OCI-M2 (cell line): ENCODE measurements at regions not wholly inside any gene's neighbourhood (a gene's known extent, or its start where the extent isn't known, plus 50 kb on each side); places are given as distances from the start of the nearest gene placed in this dataset.

Experiments
- DNase-seq: peaks from one replicate; lab custom pipeline; 2025; ENCODE audit not compliant: unreplicated experiment; lab: John Stamatoyannopoulos, UW

DNA sequence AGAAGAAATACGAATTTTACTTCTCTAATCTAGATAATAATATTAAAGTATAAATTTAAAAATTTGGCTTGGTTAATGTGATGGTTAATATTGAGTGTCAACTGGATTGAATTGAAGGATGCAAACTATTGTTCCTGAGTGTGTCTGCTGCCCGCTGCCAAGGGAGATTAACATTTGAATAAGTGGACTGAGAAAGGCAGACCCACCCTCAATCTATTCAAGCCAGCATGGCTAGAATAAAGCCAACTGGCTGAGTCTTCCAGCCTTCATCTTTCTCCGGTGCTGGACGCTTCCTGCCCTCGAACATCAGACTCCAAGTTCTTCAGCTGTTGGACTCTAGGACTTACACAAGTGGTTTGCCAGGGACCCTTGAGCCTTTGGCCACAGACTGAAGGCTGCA lies 152.7 kb downstream of the TBXT start:
- no peak for DNase-seq

DNA sequence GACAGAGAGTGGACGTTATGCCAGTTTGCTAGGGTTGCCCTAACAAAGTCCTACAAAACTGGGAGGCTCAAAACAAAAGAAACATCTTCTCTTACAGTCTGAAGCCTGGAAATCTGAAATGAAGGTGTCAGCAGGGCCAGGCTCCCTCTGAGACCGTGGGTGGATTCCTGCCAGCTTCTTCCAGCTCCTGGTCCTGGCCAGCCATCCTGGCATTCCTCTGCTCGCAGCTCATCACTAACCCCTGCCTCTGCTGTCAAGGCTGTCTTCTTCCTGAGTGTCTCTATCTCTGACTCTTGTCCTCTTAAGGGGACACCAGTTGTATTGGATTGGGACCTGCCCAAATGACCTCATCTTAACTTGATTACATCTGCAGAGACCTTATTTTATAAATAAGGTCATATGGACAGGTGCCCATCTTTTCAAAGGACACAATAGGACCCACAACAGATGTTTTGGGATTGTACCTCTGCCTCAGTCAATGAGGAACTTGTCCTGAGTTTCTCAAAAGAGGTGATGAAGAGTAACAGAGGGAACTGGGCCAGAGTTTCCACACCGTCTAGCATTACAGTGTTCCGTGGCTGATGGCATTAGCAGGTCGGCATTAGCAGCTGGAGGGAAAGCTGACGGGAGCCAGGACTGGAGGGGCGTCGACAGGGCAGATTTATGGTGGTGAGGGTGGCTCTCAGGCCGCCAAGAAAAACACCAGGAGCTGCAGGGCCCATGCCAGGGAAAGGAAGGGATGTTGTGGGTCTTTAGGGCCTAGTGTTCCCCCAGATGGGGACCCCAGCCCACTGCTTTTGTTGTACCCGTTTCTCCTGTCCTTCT lies 157.3 kb downstream of the TBXT start:
- no peak for DNase-seq

DNA sequence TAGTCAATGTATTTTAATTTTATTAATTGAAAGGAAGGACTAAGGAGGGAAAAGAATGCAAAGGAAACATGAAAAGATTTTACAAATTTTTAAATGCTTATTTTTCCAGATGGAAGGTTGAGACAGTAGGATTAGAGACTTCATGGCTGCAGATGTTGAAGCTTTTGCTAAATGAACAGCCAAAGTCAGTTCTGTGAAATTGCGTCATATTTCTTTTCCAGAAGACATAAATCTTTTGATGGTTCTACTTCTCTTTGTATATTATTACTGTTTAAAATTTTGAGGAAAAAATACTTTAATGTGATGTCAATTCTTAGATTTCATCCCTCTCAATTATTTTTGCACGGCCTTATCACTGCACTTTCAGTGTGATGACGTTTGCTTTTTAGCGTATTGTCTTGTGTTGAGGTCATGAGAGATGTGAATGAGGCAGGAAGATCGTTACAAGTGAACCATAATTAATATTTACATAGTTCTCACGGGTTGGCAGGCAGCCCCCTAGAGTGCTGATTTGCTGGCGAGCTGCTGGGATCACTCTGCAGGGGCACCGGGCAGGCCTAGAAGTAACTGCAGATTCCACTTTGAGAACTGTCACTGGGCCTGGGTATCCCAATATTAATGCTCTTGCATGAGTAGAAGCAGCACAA lies 158.1 kb downstream of the TBXT start:
- DNase-seq: no peak

DNA sequence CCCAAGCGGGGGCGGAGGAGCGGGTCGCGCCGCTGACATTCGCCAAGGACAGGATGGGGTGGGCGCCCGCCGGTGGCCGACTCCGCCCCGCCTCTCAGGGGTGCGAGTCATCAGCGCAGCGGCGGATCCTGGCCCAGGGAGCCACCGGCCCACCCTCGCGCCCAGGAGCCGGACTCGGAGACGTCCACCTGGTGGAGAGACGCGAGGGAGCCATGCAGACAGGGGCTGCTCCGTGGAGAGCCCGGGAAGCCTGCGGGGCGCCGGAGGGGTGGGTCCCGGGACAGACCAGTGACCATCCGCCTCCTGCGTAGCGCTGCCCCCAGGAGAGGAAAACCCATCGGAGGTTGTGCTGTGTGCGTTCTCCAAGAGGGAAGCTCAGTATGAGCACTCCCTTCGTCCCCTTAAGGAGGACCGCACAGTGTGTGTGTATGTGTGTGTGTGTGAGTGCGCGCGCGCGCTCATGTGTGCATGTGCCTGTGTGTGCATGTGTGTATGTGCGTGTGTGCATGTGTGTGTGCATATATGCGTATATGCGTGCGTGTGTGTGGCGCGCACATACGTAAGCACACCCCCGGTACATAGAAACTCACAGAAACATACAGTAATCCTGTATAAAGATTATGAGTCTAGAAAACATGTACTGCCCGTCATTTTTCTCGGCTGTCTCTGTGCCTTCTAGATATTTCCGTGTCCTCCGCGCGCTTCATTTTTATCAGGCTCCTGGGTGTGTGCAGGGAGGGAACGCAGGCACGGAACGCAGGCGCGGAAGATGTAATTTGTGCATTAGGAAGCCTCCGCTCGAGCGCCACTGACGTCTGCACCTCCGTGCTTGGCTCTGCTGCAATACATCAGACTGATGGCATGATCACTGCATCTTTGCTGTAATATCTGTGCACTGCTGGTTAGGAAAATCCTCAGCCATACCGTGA lies 158.9 kb downstream of the TBXT start:
- no peak for DNase-seq

DNA sequence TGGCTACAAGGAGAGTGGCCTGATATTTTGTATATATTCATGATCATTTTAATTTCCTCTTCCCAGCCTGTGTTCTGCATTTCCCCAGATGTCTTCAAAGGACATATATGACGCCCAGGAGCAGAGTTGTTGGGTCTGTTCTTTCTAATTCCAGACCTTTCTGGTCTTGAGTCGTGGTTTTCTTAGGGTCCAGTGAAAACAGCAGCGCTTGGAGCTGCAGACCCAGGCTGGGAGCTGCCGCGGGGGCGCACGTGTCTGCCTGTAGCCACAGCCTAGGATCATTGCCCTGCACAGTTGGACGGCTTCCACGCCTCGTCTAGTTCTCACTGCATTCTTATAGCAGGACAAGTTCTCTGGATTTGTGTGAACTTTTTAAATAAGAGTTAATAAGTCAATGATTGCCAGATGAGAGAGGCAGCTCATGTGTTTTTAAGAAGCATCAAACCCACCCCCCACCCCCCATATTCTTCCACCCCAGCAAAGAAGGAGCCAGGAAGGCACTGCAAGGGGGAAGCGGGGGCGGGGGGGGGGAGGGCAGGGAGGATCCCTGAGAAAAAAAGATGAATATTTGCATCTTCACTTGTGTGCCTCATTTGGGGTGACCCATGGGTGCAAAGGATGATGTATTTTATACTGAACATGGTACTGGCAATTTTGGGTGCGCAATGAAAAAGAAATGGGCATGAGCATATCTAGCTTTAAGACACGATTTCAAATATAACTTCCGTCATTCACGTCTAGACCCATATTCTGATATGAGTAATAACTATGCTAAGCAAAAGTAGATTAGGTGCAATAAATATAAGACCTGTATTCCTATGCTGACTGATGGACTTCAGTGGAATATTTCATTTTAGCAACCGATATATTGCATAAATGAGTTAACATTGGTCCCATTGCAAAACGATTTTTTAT lies 160.0 kb downstream of the TBXT start:
- no peak for DNase-seq

DNA sequence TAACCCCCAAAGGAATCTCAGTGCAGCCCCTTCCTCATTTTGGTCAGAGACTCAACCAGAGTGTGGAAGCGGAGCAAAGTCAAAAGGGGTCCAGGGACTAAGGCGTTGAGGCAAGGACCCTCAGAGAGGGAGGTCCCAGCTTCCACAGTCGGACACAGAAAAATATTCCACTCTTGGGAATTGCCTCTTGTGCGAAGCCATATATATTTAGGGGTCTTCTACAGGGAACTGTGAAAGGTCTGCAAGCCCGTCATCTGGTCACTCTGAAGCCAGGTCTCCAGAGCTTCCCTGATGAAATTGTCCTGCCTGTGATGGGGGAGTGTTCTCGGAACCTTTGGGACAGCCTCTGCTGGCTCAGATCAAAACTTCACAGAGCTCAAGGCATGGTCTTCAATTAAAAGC lies 160.8 kb downstream of the TBXT start:
- DNase-seq: no peak

DNA sequence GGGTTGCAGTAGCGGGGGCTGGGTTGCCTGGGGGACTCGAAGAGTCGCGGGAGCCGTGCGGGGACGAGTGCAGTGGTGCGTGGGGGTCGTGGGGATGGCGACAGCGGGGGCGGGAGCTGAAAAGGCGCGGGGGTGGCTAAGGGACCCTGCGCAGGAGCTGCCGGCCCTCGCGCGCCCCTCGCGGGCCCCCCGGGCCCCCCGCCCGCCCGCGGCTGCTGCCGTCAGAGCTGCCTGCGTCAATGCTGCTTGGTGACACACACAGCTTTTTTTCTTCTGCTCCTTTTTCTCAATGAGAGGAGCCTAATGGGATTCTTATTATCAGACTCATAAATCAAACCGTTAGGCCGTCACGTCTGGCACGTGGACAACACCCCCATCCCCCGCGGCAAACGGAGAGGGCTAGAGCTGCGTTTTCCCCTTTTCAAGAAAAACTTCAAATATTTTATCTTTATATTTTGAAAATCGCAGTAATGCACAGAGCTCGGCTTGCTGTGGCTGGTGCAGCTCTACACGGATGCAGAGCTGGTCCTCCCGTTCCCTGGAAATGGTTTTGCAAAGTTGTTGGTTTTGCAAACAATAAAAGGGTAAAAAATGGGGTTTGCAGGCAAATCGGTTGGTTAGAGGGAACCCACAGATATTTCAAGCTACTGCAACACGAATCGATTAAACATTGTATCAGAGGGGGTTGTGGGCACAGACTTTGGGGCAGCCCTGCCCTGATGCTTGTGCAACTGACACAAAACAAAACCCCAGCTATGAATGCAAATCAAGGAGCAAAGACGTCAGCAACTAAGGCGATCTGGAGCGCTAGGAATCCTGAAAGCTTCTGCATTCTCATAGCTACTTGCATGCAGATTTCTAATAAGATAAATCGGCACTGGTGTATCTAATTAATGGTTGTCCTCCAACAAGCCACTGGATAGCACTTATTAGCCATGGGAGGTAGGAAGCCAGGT lies 161.4 kb downstream of the TBXT start:
- DNase-seq: no peak

DNA sequence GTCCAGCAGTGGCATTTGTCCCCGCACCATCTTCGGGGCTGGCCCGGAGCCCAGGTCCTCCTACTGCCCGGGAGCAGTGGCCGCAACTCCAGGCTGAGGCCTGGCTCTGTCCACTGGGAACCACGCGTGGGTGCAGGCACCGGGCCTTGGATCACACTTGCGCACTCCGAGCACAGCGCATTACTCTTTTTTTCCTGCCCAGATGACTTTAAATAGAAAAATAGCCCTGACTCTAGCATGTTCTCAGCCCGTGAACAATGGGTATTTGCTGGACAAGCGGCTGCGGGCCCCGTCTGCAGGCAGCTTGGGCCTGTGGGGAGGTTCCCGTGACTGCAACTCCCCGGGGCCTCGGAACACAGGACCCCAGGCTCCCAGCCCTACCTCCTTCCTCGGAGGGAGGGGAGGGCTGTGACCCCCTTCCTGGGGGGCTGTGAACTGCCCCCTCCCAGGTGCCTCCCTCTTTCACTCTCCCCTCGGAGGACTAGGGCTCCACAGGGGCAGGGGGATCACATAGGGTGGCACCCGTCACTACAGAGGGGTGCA lies 162.2 kb downstream of the TBXT start:
- DNase-seq: no peak

DNA sequence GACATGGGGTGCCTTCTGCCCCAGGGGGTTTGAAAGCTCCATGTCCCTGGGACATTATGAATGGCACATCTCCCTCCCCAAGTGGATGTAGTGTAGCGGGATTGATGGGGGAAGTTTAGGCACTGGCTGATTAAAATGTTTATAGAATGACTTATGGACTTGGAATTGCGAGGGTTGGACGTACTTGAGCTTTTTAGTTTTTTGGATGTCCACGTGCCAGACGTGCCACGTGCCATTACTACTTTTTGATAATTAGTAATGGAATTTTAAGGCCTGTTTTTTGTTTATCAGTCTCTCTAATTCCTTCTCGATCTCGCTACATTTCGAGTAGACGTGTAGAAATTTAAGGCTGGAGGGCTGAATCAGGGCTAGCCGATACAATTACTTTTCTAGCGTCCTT lies 162.8 kb downstream of the TBXT start:
- DNase-seq: no peak

DNA sequence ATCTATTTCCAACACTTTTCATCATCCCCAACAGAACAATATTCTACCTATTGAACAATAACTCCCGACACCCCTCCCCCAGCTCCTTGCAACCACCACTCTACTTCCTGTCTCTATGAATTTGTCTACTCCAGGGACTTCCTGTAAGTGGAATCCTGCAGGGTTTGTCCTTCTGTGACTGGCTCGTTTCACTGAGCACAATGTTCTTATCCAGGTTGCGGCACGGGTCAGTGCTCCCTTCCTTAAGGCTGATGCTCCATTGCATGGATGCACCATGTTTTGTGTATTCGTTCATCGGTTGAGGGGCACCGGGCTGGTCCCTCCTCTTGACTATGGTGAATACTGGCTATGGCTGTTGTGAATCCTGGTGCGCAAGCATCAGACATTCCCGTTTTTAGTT lies 163.2 kb downstream of the TBXT start:
- no peak for DNase-seq

DNA sequence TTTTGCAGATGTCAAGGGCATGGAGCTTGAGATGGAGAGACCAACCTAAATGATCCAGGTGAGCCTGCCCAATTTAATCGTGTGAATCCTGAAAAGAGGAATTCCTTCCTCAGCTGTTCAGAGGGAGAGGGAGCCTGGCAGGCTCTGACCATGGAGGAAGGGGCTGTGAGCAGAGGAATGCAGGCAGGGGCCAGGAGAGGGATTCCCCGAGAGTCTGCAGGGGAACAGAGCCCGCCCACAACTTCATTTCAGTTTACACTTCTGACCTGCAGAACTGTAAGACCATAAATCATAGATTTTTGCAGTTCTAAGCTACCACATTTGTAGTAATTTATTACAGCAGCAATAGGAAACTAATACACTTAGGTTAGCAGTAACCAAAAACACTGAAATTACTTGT lies 164.1 kb downstream of the TBXT start:
- no peak for DNase-seq

DNA sequence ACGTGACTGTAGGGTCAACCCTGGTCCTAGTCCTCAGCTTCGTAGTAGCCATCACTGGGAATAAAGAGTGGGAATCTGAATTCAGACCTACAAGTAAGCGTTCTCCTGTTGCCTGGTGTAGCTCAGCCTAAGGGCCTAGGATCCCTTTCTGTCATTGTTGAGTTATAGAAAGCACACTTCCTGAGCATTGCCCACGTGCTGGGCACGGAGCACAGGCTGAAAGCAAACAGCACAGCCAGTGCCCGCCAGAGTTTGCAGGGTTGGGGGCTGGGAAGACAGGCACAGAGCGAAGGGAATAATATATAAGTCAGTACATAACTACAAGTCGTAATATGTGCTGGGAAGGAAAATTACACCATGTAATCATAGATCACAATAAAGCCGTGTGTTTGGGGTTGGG lies 166.3 kb downstream of the TBXT start:
- DNase-seq: no peak

DNA sequence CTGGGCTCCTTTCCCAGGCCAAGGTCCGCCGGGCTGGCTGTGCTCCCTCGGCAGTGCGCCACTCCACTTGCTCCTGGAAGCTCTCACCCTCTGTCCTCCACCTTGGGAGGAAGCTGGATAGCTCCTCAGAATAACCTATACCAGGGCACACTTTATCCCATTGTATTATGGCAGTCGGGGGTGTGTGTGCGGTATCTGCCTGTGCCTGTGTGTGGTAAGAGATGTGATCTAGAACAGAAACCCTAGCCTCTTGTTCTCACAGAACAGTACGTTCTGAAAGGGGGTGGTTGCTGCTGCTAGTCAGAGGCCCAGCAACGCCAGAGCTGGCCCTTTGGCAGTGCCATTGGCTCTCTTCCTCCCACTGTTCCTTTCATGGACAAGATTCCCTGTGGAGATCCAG lies 168.4 kb downstream of the TBXT start:
- DNase-seq: no peak

DNA sequence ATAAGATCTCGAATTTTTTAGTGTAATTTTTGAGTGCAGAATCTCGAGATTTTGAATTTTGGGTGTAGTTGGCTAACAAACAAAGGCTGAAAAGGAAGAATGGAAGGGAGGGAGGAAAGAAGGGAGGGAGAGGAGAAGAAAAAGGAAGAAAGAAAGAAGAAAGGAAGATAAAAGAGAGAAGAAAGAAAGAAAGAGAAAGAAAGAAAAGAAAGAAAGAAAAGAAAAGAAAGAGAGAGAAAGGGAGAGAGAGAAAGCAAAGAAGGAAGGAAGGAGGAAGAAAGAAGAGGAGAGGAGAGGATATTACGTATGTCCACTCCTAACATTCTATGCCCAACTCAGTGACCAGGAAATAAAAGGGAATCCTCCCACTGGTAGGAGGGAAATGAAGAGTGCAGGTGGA lies 169.6 kb downstream of the TBXT start:
- no peak for DNase-seq

DNA sequence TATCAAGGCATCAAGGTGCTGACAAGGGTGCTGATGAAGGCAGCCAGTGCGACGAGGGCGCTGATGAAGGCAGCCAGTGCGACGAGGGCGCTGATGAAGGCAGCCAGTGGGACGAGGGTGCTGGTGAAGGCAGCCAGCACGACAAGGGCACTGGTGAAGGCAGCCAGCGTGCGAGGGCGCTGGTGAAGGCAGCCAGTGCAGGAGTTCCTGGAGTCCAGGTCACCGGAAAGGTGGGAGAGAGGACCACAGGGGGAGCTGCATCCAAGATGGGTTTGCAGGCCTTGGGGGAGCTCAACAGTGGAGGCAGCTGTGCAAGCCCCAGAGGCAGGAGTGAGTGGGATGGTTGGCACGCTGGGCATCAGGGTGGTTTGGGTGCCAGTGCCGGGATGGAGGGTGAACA lies 176.3 kb downstream of the TBXT start:
- DNase-seq: no peak

DNA sequence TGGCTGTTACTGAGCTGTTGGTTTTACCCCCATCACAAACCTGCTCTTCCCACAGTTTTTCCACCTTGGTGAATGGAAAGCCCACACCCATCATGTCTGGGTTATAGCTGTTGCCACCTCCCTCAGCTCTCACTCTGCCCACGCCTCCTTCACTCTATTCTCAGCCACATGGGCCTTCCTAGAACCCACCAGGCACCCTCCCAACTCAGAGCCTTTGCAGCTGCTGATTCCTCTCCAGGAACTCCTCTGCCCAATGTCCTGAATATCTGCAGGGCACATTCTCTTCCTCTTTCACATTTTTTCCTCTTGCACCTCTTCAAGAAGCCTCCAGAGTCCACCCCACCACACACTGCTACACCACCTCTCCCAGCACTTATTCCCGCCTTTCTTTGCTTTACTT lies 177.4 kb downstream of the TBXT start:
- no peak for DNase-seq

DNA sequence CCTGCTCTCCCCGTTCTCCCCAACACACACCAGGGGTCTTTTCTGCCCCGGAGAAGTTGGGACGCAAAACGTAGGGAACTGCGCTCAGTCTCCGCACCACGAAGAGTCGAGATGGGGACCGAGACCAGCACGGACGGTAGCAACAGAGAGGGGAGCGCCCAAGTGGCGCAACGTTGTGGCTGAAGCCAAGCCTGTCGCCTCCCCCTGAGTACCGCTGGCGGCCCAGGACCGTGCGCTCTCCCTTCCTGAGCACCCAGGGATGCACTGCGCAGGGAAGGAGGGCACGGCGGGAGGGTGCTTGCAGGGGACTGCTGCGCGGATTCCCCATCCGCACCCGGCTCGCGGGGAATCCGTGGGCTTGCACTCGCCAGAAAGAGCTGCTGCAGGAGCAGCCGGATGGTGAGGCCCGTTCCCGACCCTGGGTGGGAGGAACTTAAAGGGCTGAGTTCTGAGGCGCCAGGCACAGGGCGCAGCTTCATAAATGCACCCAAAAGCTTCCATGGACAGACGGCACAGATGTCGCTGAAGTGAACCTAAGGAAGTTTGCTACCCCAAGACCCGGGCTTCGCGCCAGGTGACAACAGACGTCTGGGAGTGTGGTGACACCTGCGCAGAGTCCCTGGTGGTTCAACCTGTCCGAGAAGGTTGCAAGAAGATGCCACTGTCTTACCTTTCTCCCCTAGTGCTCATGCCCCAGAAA lies 178.7 kb downstream of the TBXT start:
- DNase-seq: no peak

DNA sequence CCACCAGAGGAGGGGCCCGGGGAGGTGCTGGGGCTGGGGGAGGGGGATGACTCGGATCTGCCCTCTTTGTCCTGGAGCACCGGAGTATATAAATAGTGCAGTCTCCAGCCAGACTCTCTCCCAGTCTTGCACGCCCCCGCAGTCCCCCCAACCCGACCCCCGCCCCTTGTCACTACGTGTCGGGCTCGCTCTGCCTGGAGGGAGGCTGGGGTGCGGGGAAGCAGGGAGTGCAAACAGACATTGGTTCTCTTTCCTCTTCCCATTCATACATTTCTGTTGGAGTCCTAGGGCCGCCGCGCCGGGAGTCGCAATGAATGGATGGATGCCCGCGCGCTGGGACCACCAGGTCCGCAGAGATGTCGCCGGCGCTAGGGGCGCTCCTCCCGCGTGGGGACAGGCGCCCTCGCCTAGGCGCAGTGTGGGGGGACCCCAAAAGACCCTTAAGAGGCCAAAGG lies 179.3 kb downstream of the TBXT start:
- DNase-seq: no peak
